Keratinocyte (primary cell): ENCODE measurements at regions not wholly inside any gene's neighbourhood (a gene's known extent, or its start where the extent isn't known, plus 50 kb on each side); places are given as distances from the start of the nearest gene placed in this dataset.

Experiments used
- DNase-seq: peaks from one replicate; pipeline ENCODE4 v3.0.0-alpha.2; 2011; ENCODE audit warnings: low read depth, missing footprints, low spot score
- FAIRE-seq: peaks from 2 replicates; lab custom pipeline; 2011; peaks lifted over from hg19 to GRCh38; lab: Jason Lieb, UNC
- H2AFZ ChIP-seq: 2 replicates; pipeline ENCODE4 v1.6.0; 2012; ENCODE audit warnings: low read length, control low read depth, inconsistent platforms; ENCODE audit not compliant: control insufficient read depth
- H3K27ac ChIP-seq: 2 replicates; pipeline ENCODE4 v1.5.1; 2011; ENCODE audit warnings: low read length; ENCODE audit not compliant: control insufficient read depth, insufficient read depth
- H3K27me3 ChIP-seq: 3 replicates; pipeline ENCODE4 v1.6.0; 2011; ENCODE audit warnings: low read length; ENCODE audit not compliant: control insufficient read depth, insufficient read depth; ENCODE audit errors: extremely low read depth
- H3K36me3 ChIP-seq, 2 experiments: 2 replicates in 1 of 2; 3 replicates in 1 of 2; pipeline ENCODE4 v1.5.1; 2011; ENCODE audit warnings: low read length in 2 of 2, mild to moderate bottlenecking in 1 of 2; ENCODE audit not compliant: control insufficient read depth in 2 of 2, insufficient read depth in 2 of 2; ENCODE audit errors: extremely low read depth in 1 of 2
- H3K4me1 ChIP-seq: 3 replicates; pipeline ENCODE4 v1.5.1; 2011; ENCODE audit warnings: low read length; ENCODE audit not compliant: control insufficient read depth, insufficient read depth; ENCODE audit errors: extremely low read depth
- H3K4me2 ChIP-seq: 3 replicates; pipeline ENCODE4 v1.6.0; 2011; ENCODE audit warnings: low read depth, low read length; ENCODE audit not compliant: control insufficient read depth, insufficient read depth; ENCODE audit errors: extremely low read depth
- H3K4me3 ChIP-seq, 3 experiments: fragments of 200-600 bp in 1 of 3; sonication (generic) in 1 of 3; 2 replicates in 2 of 3; 3 replicates in 1 of 3; pipeline ENCODE4 v1.5.1; 2011 to 2016; ENCODE audit warnings: low read length in 3 of 3, mild to moderate bottlenecking in 3 of 3, control low read depth in 2 of 3, inconsistent platforms in 1 of 3, low read depth in 1 of 3, mixed read lengths in 1 of 3, mixed run types in 1 of 3, moderate library complexity in 1 of 3; ENCODE audit not compliant: control insufficient read depth in 2 of 3, insufficient read depth in 2 of 3; ENCODE audit errors: extremely low read depth in 1 of 3
- H3K79me2 ChIP-seq: 2 replicates; pipeline ENCODE4 v1.6.0; 2012; ENCODE audit warnings: low read length; ENCODE audit not compliant: control insufficient read depth, insufficient read depth
- H3K9ac ChIP-seq: 3 replicates; pipeline ENCODE4 v1.6.0; 2011; ENCODE audit warnings: low read length; ENCODE audit not compliant: control insufficient read depth, insufficient read depth; ENCODE audit errors: extremely low read depth
- H3K9me1 ChIP-seq: 3 replicates; pipeline ENCODE4 v1.6.0; 2011; ENCODE audit warnings: low read length; ENCODE audit not compliant: control insufficient read depth, insufficient read depth; ENCODE audit errors: extremely low read depth
- H3K9me3 ChIP-seq: 2 replicates; pipeline ENCODE4 v1.5.1; 2012; ENCODE audit warnings: low read depth, low read length; ENCODE audit not compliant: control insufficient read depth
- H4K20me1 ChIP-seq: 3 replicates; pipeline ENCODE4 v1.6.0; 2011; ENCODE audit warnings: low read length; ENCODE audit not compliant: control insufficient read depth, insufficient read depth; ENCODE audit errors: extremely low read depth
- CTCF ChIP-seq, 3 experiments: IDR thresholded peaks in 1 of 3; conservative IDR thresholded peaks in 1 of 3; optimal IDR thresholded peaks in 1 of 3; 2 replicates in 2 of 3; 3 replicates in 1 of 3; pipeline versions ENCODE3 to v1.5.1; 2011; ENCODE audit warnings: low read length in 3 of 3, mild to moderate bottlenecking in 3 of 3, moderate library complexity in 2 of 3, control low read depth in 1 of 3, inconsistent platforms in 1 of 3; ENCODE audit not compliant: insufficient read depth in 2 of 3; ENCODE audit errors: extremely low read depth in 1 of 3
- EZH2 ChIP-seq: IDR thresholded peaks from one replicate; pipeline ENCODE4 v1.6.1; 2012; ENCODE audit warnings: inconsistent platforms, mild to moderate bottlenecking, low read length, moderate library complexity
- dilution Hi-C: fragments of 300-500 bp; cut with MboI; formaldehyde crosslinking; loops from one replicate; pipeline ENCODE4 v1.7.0; 2020; ENCODE audit warnings: low sequenced_read_pairs; ENCODE audit not compliant: extremely low pct_ligation_motif_present

DNA sequence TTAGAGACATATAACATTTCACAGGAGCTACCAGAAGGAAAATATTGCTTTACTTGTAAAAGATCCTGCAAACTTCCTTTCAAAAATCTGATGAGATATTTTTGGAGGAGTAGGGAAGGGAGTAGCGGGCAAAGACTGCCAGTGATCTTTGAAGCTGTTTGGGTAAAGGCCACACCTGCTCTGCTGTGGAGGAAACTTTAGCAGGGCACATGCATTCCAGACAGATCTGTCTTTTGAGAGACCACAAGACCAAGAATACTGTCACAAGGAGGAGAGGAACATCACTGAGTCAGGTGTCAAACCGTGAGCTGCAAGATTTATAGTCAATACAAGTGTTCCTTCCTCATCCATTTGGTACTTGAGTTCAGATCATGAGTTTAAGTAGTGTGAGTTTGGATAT is 654.4 kb downstream of the DNAJB9 start:
- no peak for FAIRE-seq
- no peaks in the 10 kb centered on the region for H4K20me1 ChIP-seq
- DNase-seq, result no peak
- H3K79me2 ChIP-seq, result no peaks in the 10 kb centered on the region
- dilution Hi-C loops, result no loop called here
- no peaks in the 10 kb centered on the region for H3K9me3 ChIP-seq
- no peaks in the 10 kb centered on the region for H3K27me3 ChIP-seq
- no peak overlapping the region for H3K4me3 ChIP-seq
- no peak overlapping the region for H3K4me2 ChIP-seq
- H3K9me1 ChIP-seq, result no peaks in the 10 kb centered on the region
- no peak overlapping the region for H3K27ac ChIP-seq
- no peaks in the 10 kb centered on the region for H3K36me3 ChIP-seq
- no peak overlapping the region for H2AFZ ChIP-seq
- H3K4me1 ChIP-seq, result no peaks in the 10 kb centered on the region
- TF ChIP-seq CTCF (optimal IDR thresholded peaks at IDR 0.05 in 1 of 3, IDR thresholded peaks at IDR 0.05 in 1 of 3, conservative IDR thresholded peaks at IDR 0.05 in 1 of 3; ENCODE audit: extremely low read depth in 1 of 3, insufficient read depth in 2 of 3, low read length in 3 of 3), result no peak
- no peak for TF ChIP-seq EZH2
- no peak overlapping the region for H3K9ac ChIP-seq

DNA sequence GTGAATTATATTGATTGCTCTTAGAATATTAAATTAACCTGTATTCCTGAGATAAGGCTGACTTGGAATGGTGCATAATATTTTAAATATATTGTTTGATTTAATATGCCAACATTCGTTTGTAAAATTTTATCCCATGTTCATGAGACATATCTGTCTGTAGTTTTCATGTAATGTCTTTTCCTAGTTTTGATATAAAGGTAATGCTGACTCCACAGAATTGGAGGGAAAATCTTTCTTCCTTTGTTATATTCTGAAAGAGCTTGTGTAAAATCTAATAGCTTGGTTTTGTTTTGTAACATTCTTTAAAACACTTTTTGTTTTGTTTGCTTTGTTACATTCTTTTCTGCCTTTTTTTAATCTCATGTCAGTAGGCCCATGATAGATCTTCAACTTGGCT is 657.0 kb downstream of the DNAJB9 start:
- dilution Hi-C loops, result no loop called here
- no peak for FAIRE-seq

More for the DNA sequence above, 657.0 kb downstream of the DNAJB9 start:
- no peak overlapping the region for H2AFZ ChIP-seq
- H4K20me1 ChIP-seq, result no peaks in the 10 kb centered on the region
- no peaks in the 10 kb centered on the region for H3K4me1 ChIP-seq
- H3K27me3 ChIP-seq, result no peaks in the 10 kb centered on the region
- TF ChIP-seq EZH2 (no peak), CTCF (optimal IDR thresholded peaks at IDR 0.05 in 1 of 3, IDR thresholded peaks at IDR 0.05 in 1 of 3, conservative IDR thresholded peaks at IDR 0.05 in 1 of 3; ENCODE audit: extremely low read depth in 1 of 3, insufficient read depth in 2 of 3, low read length in 3 of 3) (no peak)
- H3K4me3 ChIP-seq, result no peak overlapping the region
- H3K36me3 ChIP-seq, result no peaks in the 10 kb centered on the region
- no peak for DNase-seq
- no peak overlapping the region for H3K4me2 ChIP-seq
- H3K79me2 ChIP-seq, result no peaks in the 10 kb centered on the region
- no peaks in the 10 kb centered on the region for H3K9me3 ChIP-seq
- H3K9ac ChIP-seq, result no peak overlapping the region
- no peak overlapping the region for H3K27ac ChIP-seq
- H3K9me1 ChIP-seq, result no peaks in the 10 kb centered on the region
